ENCODE measurements at regions not wholly inside any gene's neighbourhood (a gene's known extent, or its start where the extent isn't known, plus 50 kb on each side); places are given as distances from the start of the nearest gene placed in this dataset.

DNA sequence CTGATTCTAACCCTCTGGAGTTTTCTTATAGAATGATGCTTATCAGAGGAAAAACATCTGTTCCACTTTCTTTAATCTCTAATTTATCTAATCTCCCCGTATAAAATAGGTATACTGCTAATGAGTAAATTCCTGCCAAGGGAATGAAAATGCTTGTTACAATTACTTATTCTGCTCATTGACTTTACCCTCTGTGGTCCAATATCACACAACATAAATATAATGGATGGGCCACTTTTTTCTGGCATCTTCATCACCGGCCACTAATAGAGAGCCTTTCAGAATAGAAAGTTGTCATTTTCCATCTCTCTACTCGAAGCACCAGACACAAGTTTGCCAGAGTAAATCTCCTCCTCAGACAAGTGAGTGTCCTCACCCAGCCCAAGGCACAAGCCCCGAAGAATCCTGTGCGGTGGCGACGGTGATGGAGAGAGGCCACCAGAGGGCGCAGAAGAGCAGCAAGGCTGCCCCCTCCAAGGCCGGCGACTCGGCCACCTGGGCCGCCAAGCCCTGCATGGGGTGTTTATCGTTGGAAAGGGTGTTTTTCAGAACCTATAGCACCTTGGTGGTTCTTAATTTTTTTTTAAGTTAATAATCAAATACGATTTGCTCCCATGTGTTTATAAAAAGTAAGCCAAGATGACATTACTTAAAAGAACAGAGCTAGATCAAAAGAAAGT lies 212.9 kb upstream of the ARID1B start:
- TF ChIP-seq, protein P1, sequence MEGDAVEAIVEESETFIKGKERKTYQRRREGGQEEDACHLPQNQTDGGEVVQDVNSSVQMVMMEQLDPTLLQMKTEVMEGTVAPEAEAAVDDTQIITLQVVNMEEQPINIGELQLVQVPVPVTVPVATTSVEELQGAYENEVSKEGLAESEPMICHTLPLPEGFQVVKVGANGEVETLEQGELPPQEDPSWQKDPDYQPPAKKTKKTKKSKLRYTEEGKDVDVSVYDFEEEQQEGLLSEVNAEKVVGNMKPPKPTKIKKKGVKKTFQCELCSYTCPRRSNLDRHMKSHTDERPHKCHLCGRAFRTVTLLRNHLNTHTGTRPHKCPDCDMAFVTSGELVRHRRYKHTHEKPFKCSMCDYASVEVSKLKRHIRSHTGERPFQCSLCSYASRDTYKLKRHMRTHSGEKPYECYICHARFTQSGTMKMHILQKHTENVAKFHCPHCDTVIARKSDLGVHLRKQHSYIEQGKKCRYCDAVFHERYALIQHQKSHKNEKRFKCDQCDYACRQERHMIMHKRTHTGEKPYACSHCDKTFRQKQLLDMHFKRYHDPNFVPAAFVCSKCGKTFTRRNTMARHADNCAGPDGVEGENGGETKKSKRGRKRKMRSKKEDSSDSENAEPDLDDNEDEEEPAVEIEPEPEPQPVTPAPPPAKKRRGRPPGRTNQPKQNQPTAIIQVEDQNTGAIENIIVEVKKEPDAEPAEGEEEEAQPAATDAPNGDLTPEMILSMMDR (IDR thresholded peaks at IDR 0.05; ENCODE audit: insufficient read depth, low read length), result peak; percentile 93
- TF ChIP-seq, protein P2, sequence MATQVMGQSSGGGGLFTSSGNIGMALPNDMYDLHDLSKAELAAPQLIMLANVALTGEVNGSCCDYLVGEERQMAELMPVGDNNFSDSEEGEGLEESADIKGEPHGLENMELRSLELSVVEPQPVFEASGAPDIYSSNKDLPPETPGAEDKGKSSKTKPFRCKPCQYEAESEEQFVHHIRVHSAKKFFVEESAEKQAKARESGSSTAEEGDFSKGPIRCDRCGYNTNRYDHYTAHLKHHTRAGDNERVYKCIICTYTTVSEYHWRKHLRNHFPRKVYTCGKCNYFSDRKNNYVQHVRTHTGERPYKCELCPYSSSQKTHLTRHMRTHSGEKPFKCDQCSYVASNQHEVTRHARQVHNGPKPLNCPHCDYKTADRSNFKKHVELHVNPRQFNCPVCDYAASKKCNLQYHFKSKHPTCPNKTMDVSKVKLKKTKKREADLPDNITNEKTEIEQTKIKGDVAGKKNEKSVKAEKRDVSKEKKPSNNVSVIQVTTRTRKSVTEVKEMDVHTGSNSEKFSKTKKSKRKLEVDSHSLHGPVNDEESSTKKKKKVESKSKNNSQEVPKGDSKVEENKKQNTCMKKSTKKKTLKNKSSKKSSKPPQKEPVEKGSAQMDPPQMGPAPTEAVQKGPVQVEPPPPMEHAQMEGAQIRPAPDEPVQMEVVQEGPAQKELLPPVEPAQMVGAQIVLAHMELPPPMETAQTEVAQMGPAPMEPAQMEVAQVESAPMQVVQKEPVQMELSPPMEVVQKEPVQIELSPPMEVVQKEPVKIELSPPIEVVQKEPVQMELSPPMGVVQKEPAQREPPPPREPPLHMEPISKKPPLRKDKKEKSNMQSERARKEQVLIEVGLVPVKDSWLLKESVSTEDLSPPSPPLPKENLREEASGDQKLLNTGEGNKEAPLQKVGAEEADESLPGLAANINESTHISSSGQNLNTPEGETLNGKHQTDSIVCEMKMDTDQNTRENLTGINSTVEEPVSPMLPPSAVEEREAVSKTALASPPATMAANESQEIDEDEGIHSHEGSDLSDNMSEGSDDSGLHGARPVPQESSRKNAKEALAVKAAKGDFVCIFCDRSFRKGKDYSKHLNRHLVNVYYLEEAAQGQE (IDR thresholded peaks at IDR 0.05; ENCODE audit: insufficient replicate concordance, low read depth), result no peak
- peak; percentile 39 to 57 for DNase-seq (ENCODE audit: low read depth in 1 of 2, low spot score in 1 of 2)
- Histone ChIP-seq H3K27ac (replicated peaks) (no peak overlapping the region), H3K27me3 (ENCODE audit: insufficient read depth, poor library complexity, severe bottlenecking) (no peaks in the 10 kb centered on the region), H3K4me3 (replicated peaks; ENCODE audit: insufficient read depth, low read length) (no peak overlapping the region)

DNA sequence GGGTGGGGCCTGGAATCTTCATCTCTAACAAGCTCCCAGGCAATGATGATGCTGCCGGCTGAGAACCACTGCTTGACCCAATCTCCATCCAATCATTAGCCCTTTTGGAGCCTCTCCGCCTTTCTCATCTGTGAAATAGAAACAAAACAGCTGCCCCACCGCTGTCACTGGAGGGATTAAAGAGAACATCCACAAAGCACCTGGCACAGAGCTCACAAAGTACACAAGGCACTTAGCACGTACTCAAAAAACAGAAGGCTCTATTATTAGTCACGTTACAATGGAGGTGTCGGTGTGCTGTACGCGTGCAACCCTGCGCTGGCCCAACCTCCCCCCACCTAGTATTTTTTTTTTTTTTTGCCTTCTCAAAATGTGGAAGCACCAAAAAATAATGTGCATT lies 213.5 kb upstream of the ARID1B start:
- no peak overlapping the region for H3K27ac ChIP-seq (replicated peaks)
- no peak for DNase-seq (ENCODE audit: low read depth in 1 of 2, low spot score in 1 of 2)
- no peaks in the 10 kb centered on the region for H3K27me3 ChIP-seq (ENCODE audit: insufficient read depth, poor library complexity, severe bottlenecking)

DNA sequence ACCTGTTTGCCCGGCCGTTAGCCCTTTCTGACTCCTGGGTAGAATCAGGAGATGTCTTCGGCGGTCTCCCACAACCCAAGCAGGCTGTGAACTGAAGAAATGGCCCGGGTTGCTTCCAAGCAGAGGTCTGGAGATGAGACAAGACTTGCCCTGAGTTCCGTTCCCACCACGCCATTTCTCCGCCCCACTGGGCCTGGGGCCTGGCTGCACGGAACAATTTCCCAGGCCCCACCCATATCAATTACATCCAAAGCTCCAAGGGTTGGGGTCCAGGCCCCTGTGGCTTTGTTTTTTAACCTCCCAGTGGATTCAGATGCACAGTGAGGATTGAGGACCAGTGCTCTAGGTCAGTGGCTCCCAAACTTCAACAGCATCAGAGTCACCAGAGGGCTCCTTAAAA lies 214.5 kb upstream of the ARID1B start:
- no peak overlapping the region for H3K4me3 ChIP-seq (replicated peaks; ENCODE audit: insufficient read depth, low read length)
- DNase-seq (ENCODE audit: low read depth in 1 of 2, low spot score in 1 of 2), result no peak

More for the DNA sequence above, 213.5 kb upstream of the ARID1B start:
- no peak overlapping the region for H3K4me3 ChIP-seq (replicated peaks; ENCODE audit: insufficient read depth, low read length)
- no peak for TF ChIP-seq GABPA (IDR thresholded peaks at IDR 0.05; ENCODE audit: low read depth)
- TF ChIP-seq, protein P1 (IDR thresholded peaks at IDR 0.05; ENCODE audit: insufficient read depth, low read length), result no peak
- no peak for TF ChIP-seq SPI1 (IDR thresholded peaks at IDR 0.05; ENCODE audit: borderline replicate concordance, low read depth)
- TF ChIP-seq, protein P2 (IDR thresholded peaks at IDR 0.05; ENCODE audit: insufficient replicate concordance, low read depth), result no peak
- no peak for TF ChIP-seq POLR2AphosphoS5 (IDR thresholded peaks at IDR 0.05; ENCODE audit: low read depth)

More for the DNA sequence above, 214.5 kb upstream of the ARID1B start:
- no peaks in the 10 kb centered on the region for H3K27me3 ChIP-seq (ENCODE audit: insufficient read depth, poor library complexity, severe bottlenecking)
- TF ChIP-seq, protein P1 (IDR thresholded peaks at IDR 0.05; ENCODE audit: insufficient read depth, low read length), result no peak
- TF ChIP-seq POLR2AphosphoS5 (IDR thresholded peaks at IDR 0.05; ENCODE audit: low read depth) (no peak), SPI1 (IDR thresholded peaks at IDR 0.05; ENCODE audit: borderline replicate concordance, low read depth) (no peak), GABPA (IDR thresholded peaks at IDR 0.05; ENCODE audit: low read depth) (no peak)
- TF ChIP-seq, protein P2 (IDR thresholded peaks at IDR 0.05; ENCODE audit: insufficient replicate concordance, low read depth), result no peak
- no peak overlapping the region for H3K27ac ChIP-seq (replicated peaks)
